EL (cell line): ENCODE measurements at regions not wholly inside any gene's neighbourhood (a gene's known extent, or its start where the extent isn't known, plus 50 kb on each side); places are given as distances from the start of the nearest gene placed in this dataset.
"Not testable (repeated sequence)": the region's sequence is repeated elsewhere in the genome, so short reads cannot be mapped to it uniquely, and the experiment has no call there.

Experiments
- DNase-seq: peaks from one replicate; pipeline ENCODE4 v3.0.0-alpha.2; 2016

- DNase-seq, result no peak
Measured at GRCh38 chr5:106086352-106086751, 1584.4 kb downstream of the EFNA5 start.

- DNase-seq, result no peak
Measured at GRCh38 chr5:106085556-106085955, 1585.2 kb downstream of the EFNA5 start.

- no peak for DNase-seq
Measured at GRCh38 chr5:106085136-106085535, 1585.6 kb downstream of the EFNA5 start.

- DNase-seq, result no peak
Measured at GRCh38 chr5:106080535-106080934, 1590.2 kb downstream of the EFNA5 start.

GRCh38 chr5:106076655-106077054, 1594.1 kb downstream of the EFNA5 start:
- DNase-seq, result no peak

GRCh38 chr5:106072208-106072607, 1598.5 kb downstream of the EFNA5 start:
- DNase-seq, result no peak

- DNase-seq, result no peak
Measured at GRCh38 chr5:106047341-106047740, 1623.4 kb downstream of the EFNA5 start.

GRCh38 chr5:106032069-106032468, 1638.7 kb downstream of the EFNA5 start:
- not testable (repeated sequence) for DNase-seq

GRCh38 chr5:106028314-106028713, 1642.4 kb downstream of the EFNA5 start:
- no peak for DNase-seq

GRCh38 chr5:106020894-106021293, 1649.8 kb downstream of the EFNA5 start:
- DNase-seq, result no peak

GRCh38 chr5:106019261-106019660, 1651.5 kb downstream of the EFNA5 start:
- no peak for DNase-seq

GRCh38 chr5:106017243-106017857, 1653.4 kb downstream of the EFNA5 start:
- DNase-seq, result no peak

GRCh38 chr5:106014262-106014661, 1656.5 kb downstream of the EFNA5 start:
- DNase-seq, result no peak

GRCh38 chr5:106006242-106006641, 1664.5 kb downstream of the EFNA5 start:
- DNase-seq, result no peak

- DNase-seq, result not testable (repeated sequence)
Measured at GRCh38 chr5:105998991-105999390, 1671.7 kb downstream of the EFNA5 start.

GRCh38 chr5:105993027-105993426, 1677.7 kb downstream of the EFNA5 start:
- no peak for DNase-seq

GRCh38 chr5:105982526-105982925, 1688.2 kb downstream of the EFNA5 start:
- DNase-seq, result no peak

- no peak for DNase-seq
Measured at GRCh38 chr5:105978011-105978410, 1692.7 kb downstream of the EFNA5 start.

- DNase-seq, result no peak
Measured at GRCh38 chr5:105977163-105977562, 1693.6 kb downstream of the EFNA5 start.

- no peak for DNase-seq
Measured at GRCh38 chr5:105970919-105971318, 1699.8 kb downstream of the EFNA5 start.

GRCh38 chr5:105968981-105969380, 1701.8 kb downstream of the EFNA5 start:
- DNase-seq, result no peak

- no peak for DNase-seq
Measured at GRCh38 chr5:105963696-105964255, 1707.0 kb downstream of the EFNA5 start.

- DNase-seq, result no peak
Measured at GRCh38 chr5:105961572-105961971, 1709.2 kb downstream of the EFNA5 start.

GRCh38 chr5:105956456-105957196, 1714.1 kb downstream of the EFNA5 start:
- DNase-seq, result no peak
